OCI-LY7 (cell line): ENCODE measurements at regions not wholly inside any gene's neighbourhood (a gene's known extent, or its start where the extent isn't known, plus 50 kb on each side); places are given as distances from the start of the nearest gene placed in this dataset.

Experiments used
- EZH2phosphoT487 ChIP-seq: fragments of 200-600 bp; sonication (generic); IDR thresholded peaks from 2 replicates; pipeline ENCODE4 v1.6.1; 2018; ENCODE audit warnings: low read depth, borderline replicate concordance, mild to moderate bottlenecking, mixed run types, antibody characterized with exemption, low read length, moderate library complexity, mixed read lengths
- TF ChIP-seq, protein P1 (sequence below): fragments of 200-600 bp; sonication (generic); conservative IDR thresholded peaks from 2 replicates; pipeline ENCODE4 v1.5.1; 2014; ENCODE audit warnings: mild to moderate bottlenecking, antibody characterized with exemption, low read length, moderate library complexity, mixed read lengths

DNA sequence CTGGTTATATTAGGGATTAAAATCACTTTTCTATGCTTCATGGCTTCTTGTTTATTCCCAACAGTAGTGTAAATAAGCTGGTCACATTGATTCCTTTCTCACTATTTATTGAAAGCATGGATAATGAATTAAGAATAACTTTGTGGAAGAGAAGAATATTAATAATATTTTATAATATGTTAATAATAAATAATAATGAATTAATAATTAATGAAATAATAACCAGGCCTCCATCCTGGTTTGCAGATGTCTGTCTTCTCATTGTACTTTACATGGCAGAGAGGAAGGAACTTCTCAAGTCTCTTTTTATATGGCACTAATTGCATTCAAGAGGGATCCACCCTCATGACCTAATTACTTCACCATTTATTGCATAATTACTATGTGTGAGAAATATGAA is 473.5 kb downstream of the PTPRC start:
- TF ChIP-seq, protein P1, sequence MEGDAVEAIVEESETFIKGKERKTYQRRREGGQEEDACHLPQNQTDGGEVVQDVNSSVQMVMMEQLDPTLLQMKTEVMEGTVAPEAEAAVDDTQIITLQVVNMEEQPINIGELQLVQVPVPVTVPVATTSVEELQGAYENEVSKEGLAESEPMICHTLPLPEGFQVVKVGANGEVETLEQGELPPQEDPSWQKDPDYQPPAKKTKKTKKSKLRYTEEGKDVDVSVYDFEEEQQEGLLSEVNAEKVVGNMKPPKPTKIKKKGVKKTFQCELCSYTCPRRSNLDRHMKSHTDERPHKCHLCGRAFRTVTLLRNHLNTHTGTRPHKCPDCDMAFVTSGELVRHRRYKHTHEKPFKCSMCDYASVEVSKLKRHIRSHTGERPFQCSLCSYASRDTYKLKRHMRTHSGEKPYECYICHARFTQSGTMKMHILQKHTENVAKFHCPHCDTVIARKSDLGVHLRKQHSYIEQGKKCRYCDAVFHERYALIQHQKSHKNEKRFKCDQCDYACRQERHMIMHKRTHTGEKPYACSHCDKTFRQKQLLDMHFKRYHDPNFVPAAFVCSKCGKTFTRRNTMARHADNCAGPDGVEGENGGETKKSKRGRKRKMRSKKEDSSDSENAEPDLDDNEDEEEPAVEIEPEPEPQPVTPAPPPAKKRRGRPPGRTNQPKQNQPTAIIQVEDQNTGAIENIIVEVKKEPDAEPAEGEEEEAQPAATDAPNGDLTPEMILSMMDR = no peak
- no peak for TF ChIP-seq EZH2phosphoT487
